ENCODE measurements at regions not wholly inside any gene's neighbourhood (a gene's known extent, or its start where the extent isn't known, plus 50 kb on each side); places are given as distances from the start of the nearest gene placed in this dataset.

- no peak for TF ChIP-seq TCF7L2 (IDR thresholded peaks at IDR 0.05; ENCODE audit: borderline replicate concordance, extremely low read depth, insufficient read depth, insufficient read length)
Observed at GRCh38 chr19:30319876-30320275, 52.3 kb upstream of the ZNF536 start (continued).

- Histone ChIP-seq H3K4me2 (ENCODE audit: low read length) (no peak overlapping the region), H3K4me3 (replicated peaks in 1 of 2; ENCODE audit: low read depth in 1 of 2, low read length in 2 of 2) (no peak overlapping the region), H3K4me1 (ENCODE audit: control insufficient read depth in 1 of 2, insufficient read depth in 2 of 2, low read length in 2 of 2) (no peaks in the 10 kb centered on the region), H3K9ac (ENCODE audit: low read length) (no peak overlapping the region), H3K27me3 (ENCODE audit: insufficient read depth, low read length) (0 out of 2 replicates have a peak, but pooled peaks cover 14% of the 10 kb centered on the region), H4K20me1 (ENCODE audit: insufficient read depth) (no peaks in the 10 kb centered on the region), H3K9me2 (ENCODE audit: insufficient read depth) (no peaks in the 10 kb centered on the region), H3K79me2 (ENCODE audit: insufficient read depth, low read length) (no peaks in the 10 kb centered on the region), H3K9me3 (ENCODE audit: control insufficient read depth in 1 of 2, insufficient read depth in 1 of 2, low read depth in 1 of 2, low read length in 2 of 2) (no peaks in the 10 kb centered on the region), H3K27ac (ENCODE audit: low read depth, low read length) (no peak overlapping the region), H3K36me3 (ENCODE audit: control insufficient read depth in 1 of 2, insufficient read depth in 2 of 2, low read length in 2 of 2) (no peaks in the 10 kb centered on the region), H2AFZ (ENCODE audit: low read depth, low read length, poor library complexity, severe bottlenecking) (no peak overlapping the region)
- DNase-seq (ENCODE audit: low read depth, low spot score) (no peak), ATAC-seq (no peak)
- no TSS peak for BruUV-seq (replicated peaks)
- intact Hi-C loops (cut with micrococcal nuclease), result no loop called here
- CTCF ChIA-PET, result no interaction called here
- TF ChIP-seq MAX (IDR thresholded peaks at IDR 0.05), result no peak
- no peak for TF ChIP-seq SIN3A (IDR thresholded peaks at IDR 0.05; ENCODE audit: low read depth)
- TF ChIP-seq CTCF (IDR thresholded peaks at IDR 0.05 in 2 of 3, conservative IDR thresholded peaks at IDR 0.05 in 1 of 3; ENCODE audit: borderline replicate concordance in 1 of 3, insufficient read depth in 1 of 3, low read depth in 2 of 3, low read length in 2 of 3), result no peak
- no peak for TF ChIP-seq ELF1 (IDR thresholded peaks at IDR 0.05; ENCODE audit: borderline replicate concordance, low read depth)
- TF ChIP-seq YY1 (IDR thresholded peaks at IDR 0.05; ENCODE audit: extremely low read depth, insufficient replicate concordance, low read depth, low read length), result no peak
- no peak for TF ChIP-seq EZH2phosphoT487 (IDR thresholded peaks at IDR 0.05; ENCODE audit: borderline replicate concordance)
- no peak for TF ChIP-seq SP1 (IDR thresholded peaks at IDR 0.05; ENCODE audit: low read depth)
- TF ChIP-seq CBX3 (IDR thresholded peaks at IDR 0.05; ENCODE audit: low read depth), result no peak
- no peak for TF ChIP-seq FOSL1 (IDR thresholded peaks at IDR 0.05; ENCODE audit: low read depth)
- TF ChIP-seq EZH2 (IDR thresholded peaks at IDR 0.05), result no peak
- no peak for TF ChIP-seq ZFX (IDR thresholded peaks at IDR 0.05)
- TF ChIP-seq POLR2A (IDR thresholded peaks at IDR 0.05; ENCODE audit: borderline replicate concordance, extremely low read depth, insufficient read depth, insufficient read length), result no peak
- TF ChIP-seq REST (IDR thresholded peaks at IDR 0.05; ENCODE audit: low read depth), result no peak
- no peak for TF ChIP-seq ZNF274 (IDR thresholded peaks at IDR 0.05; ENCODE audit: low read depth, low read length)
- TF ChIP-seq JUND (IDR thresholded peaks at IDR 0.05), result no peak
- no peak for TF ChIP-seq POLR2AphosphoS5 (IDR thresholded peaks at IDR 0.05; ENCODE audit: low read depth, low read length)
- TF ChIP-seq TCF7L2 (IDR thresholded peaks at IDR 0.05; ENCODE audit: borderline replicate concordance, extremely low read depth, insufficient read depth, insufficient read length), result no peak
- TF ChIP-seq ZBTB33 (IDR thresholded peaks at IDR 0.05; ENCODE audit: extremely low read depth, insufficient replicate concordance, low read length), result no peak
- RAD21 ChIA-PET (ENCODE audit: low non-redundant PET in 1 of 2, low total read pairs in 2 of 2, uncharacterized antibody in 2 of 2, unreplicated experiment in 2 of 2), result no interaction called here
- POLR2A ChIA-PET, result no interaction called here
Observed at GRCh38 chr19:30320466-30320865, 51.7 kb upstream of the ZNF536 start.
